Stomach (tissue), 4 donors: ENCODE measurements at regions not wholly inside any gene's neighbourhood (a gene's known extent, or its start where the extent isn't known, plus 50 kb on each side); places are given as distances from the start of the nearest gene placed in this dataset.

Experiments used
- POLR2AphosphoS5 ChIP-seq, 3 donors: sonication (generic); formaldehyde crosslinking; IDR thresholded peaks; one replicate each; pipeline ENCODE4 v1.6.1; 2016; ENCODE audit warnings: antibody characterized with exemption in 3 of 3
- TF ChIP-seq, protein P1 (sequence below), 7 experiments: fragments of 450-650 bp in 4 of 7; fragments of 200-600 bp in 3 of 7; sonication (generic) in 3 of 7; IDR thresholded peaks; one replicate each; pipeline ENCODE4 v1.5.1; 2016 to 2019; ENCODE audit warnings: antibody characterized with exemption in 7 of 7, control low read depth in 2 of 7, mild to moderate bottlenecking in 1 of 7

DNA sequence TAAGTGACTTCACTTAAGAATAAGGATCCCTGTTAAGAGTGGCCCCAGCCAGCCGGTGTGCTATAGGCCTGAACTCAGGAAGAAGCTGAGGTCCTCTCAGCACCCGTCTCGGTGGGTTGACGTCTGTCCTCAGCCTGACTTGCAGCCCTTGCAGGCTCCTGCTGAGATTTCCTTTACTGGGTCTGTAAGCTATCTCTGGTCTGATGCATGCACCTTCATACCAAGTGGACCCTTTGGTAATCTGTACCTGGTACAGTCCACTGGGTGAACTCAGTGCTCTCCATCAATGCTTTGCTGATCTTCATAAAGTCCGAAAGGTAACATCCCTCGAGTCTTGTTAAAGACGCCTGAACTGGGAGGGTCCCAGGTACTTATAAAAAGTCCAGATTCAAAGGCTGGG is 212.0 kb upstream of the PPP2R3A start:
- no peak for TF ChIP-seq POLR2AphosphoS5 (IDR thresholded peaks at IDR 0.05)
- TF ChIP-seq, protein P1, sequence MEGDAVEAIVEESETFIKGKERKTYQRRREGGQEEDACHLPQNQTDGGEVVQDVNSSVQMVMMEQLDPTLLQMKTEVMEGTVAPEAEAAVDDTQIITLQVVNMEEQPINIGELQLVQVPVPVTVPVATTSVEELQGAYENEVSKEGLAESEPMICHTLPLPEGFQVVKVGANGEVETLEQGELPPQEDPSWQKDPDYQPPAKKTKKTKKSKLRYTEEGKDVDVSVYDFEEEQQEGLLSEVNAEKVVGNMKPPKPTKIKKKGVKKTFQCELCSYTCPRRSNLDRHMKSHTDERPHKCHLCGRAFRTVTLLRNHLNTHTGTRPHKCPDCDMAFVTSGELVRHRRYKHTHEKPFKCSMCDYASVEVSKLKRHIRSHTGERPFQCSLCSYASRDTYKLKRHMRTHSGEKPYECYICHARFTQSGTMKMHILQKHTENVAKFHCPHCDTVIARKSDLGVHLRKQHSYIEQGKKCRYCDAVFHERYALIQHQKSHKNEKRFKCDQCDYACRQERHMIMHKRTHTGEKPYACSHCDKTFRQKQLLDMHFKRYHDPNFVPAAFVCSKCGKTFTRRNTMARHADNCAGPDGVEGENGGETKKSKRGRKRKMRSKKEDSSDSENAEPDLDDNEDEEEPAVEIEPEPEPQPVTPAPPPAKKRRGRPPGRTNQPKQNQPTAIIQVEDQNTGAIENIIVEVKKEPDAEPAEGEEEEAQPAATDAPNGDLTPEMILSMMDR (IDR thresholded peaks at IDR 0.05) = no peak
